Stimulated activated CD4-positive, alpha-beta T cell treated with anti-CD3 and anti-CD28 coated beads, Interleukin-1b, Interleukin-23, amount 100 ng/mL, for 4 hours (primary cell): ENCODE measurements at regions not wholly inside any gene's neighbourhood (a gene's known extent, or its start where the extent isn't known, plus 50 kb on each side); places are given as distances from the start of the nearest gene placed in this dataset.

Source experiments
- DNase-seq, 2 donors: peaks; one replicate each; pipeline ENCODE4 v3.0.0-alpha.2; 2020; ENCODE audit warnings: low read depth in 2 of 2

GRCh38 chr11:88404932-88405710 lies 67.6 kb upstream of the CTSC start:
- no peak for DNase-seq

- DNase-seq, result no peak
Observed at GRCh38 chr11:88404391-88404790, 66.9 kb upstream of the CTSC start.

GRCh38 chr11:88402784-88403183 lies 65.2 kb upstream of the CTSC start:
- no peak for DNase-seq

DNA sequence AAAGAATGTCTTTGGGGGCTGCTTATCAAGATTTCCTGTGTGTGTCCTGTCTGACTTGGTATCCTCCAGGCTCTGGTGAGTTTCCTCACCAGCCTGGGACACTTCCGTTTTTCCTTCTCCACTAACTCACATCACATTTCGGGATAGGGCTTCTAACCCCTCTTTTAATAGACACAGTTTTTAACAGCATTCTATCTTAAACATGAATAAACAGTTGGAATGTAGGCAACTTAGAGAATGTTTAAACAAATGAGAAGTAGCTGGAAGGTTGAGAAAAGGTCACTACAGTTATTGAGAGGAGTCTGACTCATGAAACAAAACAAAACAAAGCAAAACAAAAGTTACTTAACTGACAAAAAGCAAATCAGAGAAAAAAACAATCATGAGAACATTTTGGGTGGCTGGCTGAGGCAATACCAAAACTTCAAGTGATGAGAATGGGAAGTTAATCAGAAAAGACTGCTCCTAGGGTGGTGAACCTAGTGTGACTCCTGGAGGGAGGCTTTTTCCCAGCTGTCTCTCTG lies 64.7 kb upstream of the CTSC start:
- DNase-seq, result no peak

- DNase-seq, result no peak
Observed at GRCh38 chr11:88398791-88399570, 61.4 kb upstream of the CTSC start.

DNA sequence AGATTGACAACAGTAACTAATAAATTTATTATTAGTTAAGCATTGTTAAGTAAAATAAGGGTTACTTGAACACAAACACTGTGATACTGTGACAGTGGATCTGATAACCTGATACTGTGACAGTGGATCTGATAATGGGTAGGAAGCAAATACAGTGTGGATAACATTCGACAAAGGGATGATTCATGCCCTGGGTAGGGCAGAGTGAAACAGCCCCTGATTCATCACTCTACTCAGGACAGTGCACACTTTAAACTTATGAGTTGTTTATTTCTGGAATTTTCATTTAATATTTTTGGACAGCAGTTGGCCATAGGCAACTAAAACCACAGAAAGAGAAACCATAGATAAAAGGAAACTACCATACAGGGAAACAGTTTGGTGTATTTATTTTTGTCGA lies 60.8 kb upstream of the CTSC start:
- DNase-seq, result no peak

GRCh38 chr11:88390254-88390653 lies 52.7 kb upstream of the CTSC start:
- DNase-seq, result no peak

GRCh38 chr11:88387957-88388356 lies 50.4 kb upstream of the CTSC start:
- DNase-seq, result no peak
